Stimulated activated naive CD4-positive, alpha-beta T cell treated with Interleukin-2 at 50 U/mL for 16 hours (primary cell): ENCODE measurements at regions not wholly inside any gene's neighbourhood (a gene's known extent, or its start where the extent isn't known, plus 50 kb on each side); places are given as distances from the start of the nearest gene placed in this dataset.

ENCODE experiments used
- DNase-seq: peaks from one replicate; lab custom pipeline; 2025; lab: John Stamatoyannopoulos, UW

- DNase-seq, result no peak
Observed at GRCh38 chr12:96134200-96134599, 60.0 kb upstream of the ELK3 start.

GRCh38 chr12:96136161-96136560 lies 58.0 kb upstream of the ELK3 start:
- no peak for DNase-seq

GRCh38 chr12:96136725-96137378 lies 57.3 kb upstream of the ELK3 start:
- DNase-seq, result no peak

GRCh38 chr12:96140174-96140573 lies 54.0 kb upstream of the ELK3 start:
- no peak for DNase-seq

- no peak for DNase-seq
Observed at GRCh38 chr12:96141216-96141912, 52.8 kb upstream of the ELK3 start.

GRCh38 chr12:96143392-96143791 lies 50.8 kb upstream of the ELK3 start:
- no peak for DNase-seq

GRCh38 chr12:96143827-96144565 lies 50.2 kb upstream of the ELK3 start:
- DNase-seq, result no peak
